ENCODE measurements at regions not wholly inside any gene's neighbourhood (a gene's known extent, or its start where the extent isn't known, plus 50 kb on each side); places are given as distances from the start of the nearest gene placed in this dataset.

DNA sequence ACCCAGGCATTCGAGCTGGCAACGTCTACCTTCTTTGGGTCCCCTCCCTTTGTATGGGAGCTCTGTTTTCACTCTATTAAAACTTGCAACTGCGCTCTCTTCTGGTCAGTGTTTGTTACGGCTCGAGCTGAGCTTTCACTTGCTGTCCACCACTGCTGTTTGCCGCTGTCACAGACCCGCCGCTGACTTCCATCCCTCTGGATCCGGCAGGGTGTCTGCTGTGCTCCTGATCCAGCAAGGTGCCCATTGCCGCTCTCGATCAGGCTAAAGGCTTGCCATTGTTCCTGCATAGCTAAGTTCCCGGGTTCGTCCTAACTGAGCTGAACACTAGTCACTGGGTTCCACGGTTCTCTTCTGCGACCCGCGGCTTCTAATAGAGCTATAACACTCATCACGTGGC is 183.5 kb upstream of the GALNTL6 start:
- H3K36me3 ChIP-seq (ENCODE audit: control insufficient read depth in 1 of 2, insufficient read depth in 2 of 2, low read length in 2 of 2), result no peaks in the 10 kb centered on the region
- H3K9me2 ChIP-seq (ENCODE audit: insufficient read depth), result no peaks in the 10 kb centered on the region
- H3K9ac ChIP-seq (ENCODE audit: low read length), result no peak overlapping the region
- no TSS peak for BruUV-seq (replicated peaks)
- H3K4me1 ChIP-seq (ENCODE audit: control insufficient read depth in 1 of 2, insufficient read depth in 2 of 2, low read length in 2 of 2), result no peaks in the 10 kb centered on the region
- RAD21 ChIA-PET (ENCODE audit: low non-redundant PET in 1 of 2, low total read pairs in 2 of 2, uncharacterized antibody in 2 of 2, unreplicated experiment in 2 of 2), result no interaction called here
- DNase-seq (ENCODE audit: low read depth, low spot score) (no peak), ATAC-seq (no peak)
- intact Hi-C loops (cut with micrococcal nuclease), result no loop called here
- H3K27me3 ChIP-seq (ENCODE audit: insufficient read depth, low read length), result no peaks in the 10 kb centered on the region
- H3K4me3 ChIP-seq (replicated peaks in 1 of 2; ENCODE audit: low read depth in 1 of 2, low read length in 2 of 2), result no peak overlapping the region
- TF ChIP-seq SRF (IDR thresholded peaks at IDR 0.05; ENCODE audit: low read depth) (no peak), ELF1 (IDR thresholded peaks at IDR 0.05; ENCODE audit: borderline replicate concordance, low read depth) (no peak), RAD21 (IDR thresholded peaks at IDR 0.05; ENCODE audit: low read depth) (no peak), CBX3 (IDR thresholded peaks at IDR 0.05; ENCODE audit: low read depth) (no peak), SP1 (IDR thresholded peaks at IDR 0.05; ENCODE audit: low read depth) (no peak), EGR1 (IDR thresholded peaks at IDR 0.05; ENCODE audit: low read depth) (no peak), POLR2A (IDR thresholded peaks at IDR 0.05; ENCODE audit: borderline replicate concordance, extremely low read depth, insufficient read depth, insufficient read length) (no peak), SIN3A (IDR thresholded peaks at IDR 0.05; ENCODE audit: low read depth) (no peak), YY1 (IDR thresholded peaks at IDR 0.05; ENCODE audit: extremely low read depth, insufficient replicate concordance, low read depth, low read length) (no peak)
- TF ChIP-seq, protein P1, sequence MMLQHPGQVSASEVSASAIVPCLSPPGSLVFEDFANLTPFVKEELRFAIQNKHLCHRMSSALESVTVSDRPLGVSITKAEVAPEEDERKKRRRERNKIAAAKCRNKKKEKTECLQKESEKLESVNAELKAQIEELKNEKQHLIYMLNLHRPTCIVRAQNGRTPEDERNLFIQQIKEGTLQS (IDR thresholded peaks at IDR 0.05), result no peak
- TF ChIP-seq, protein P2, sequence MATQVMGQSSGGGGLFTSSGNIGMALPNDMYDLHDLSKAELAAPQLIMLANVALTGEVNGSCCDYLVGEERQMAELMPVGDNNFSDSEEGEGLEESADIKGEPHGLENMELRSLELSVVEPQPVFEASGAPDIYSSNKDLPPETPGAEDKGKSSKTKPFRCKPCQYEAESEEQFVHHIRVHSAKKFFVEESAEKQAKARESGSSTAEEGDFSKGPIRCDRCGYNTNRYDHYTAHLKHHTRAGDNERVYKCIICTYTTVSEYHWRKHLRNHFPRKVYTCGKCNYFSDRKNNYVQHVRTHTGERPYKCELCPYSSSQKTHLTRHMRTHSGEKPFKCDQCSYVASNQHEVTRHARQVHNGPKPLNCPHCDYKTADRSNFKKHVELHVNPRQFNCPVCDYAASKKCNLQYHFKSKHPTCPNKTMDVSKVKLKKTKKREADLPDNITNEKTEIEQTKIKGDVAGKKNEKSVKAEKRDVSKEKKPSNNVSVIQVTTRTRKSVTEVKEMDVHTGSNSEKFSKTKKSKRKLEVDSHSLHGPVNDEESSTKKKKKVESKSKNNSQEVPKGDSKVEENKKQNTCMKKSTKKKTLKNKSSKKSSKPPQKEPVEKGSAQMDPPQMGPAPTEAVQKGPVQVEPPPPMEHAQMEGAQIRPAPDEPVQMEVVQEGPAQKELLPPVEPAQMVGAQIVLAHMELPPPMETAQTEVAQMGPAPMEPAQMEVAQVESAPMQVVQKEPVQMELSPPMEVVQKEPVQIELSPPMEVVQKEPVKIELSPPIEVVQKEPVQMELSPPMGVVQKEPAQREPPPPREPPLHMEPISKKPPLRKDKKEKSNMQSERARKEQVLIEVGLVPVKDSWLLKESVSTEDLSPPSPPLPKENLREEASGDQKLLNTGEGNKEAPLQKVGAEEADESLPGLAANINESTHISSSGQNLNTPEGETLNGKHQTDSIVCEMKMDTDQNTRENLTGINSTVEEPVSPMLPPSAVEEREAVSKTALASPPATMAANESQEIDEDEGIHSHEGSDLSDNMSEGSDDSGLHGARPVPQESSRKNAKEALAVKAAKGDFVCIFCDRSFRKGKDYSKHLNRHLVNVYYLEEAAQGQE (IDR thresholded peaks at IDR 0.05; ENCODE audit: low read depth), result no peak
- TF ChIP-seq, protein P3, sequence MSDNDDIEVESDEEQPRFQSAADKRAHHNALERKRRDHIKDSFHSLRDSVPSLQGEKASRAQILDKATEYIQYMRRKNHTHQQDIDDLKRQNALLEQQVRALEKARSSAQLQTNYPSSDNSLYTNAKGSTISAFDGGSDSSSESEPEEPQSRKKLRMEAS (IDR thresholded peaks at IDR 0.05), result no peak
- no peak overlapping the region for H3K4me2 ChIP-seq (ENCODE audit: low read length)
- POLR2A ChIA-PET, result no interaction called here
- no peaks in the 10 kb centered on the region for H4K20me1 ChIP-seq (ENCODE audit: insufficient read depth)
- no peaks in the 10 kb centered on the region for H3K9me3 ChIP-seq (ENCODE audit: control insufficient read depth in 1 of 2, insufficient read depth in 1 of 2, low read depth in 1 of 2, low read length in 2 of 2)
- H3K27ac ChIP-seq (ENCODE audit: low read depth, low read length), result no peak overlapping the region
- CTCF ChIA-PET, result interaction anchor here (0.8 to 1.3 kb wide), 4 partner anchors 9 to 1370 kb away, joined by 3 to 4 read pairs (median 4); no protein-coding TSS in a partner anchor
- H3K79me2 ChIP-seq (ENCODE audit: insufficient read depth, low read length), result no peaks in the 10 kb centered on the region
- no peak overlapping the region for H2AFZ ChIP-seq (ENCODE audit: low read depth, low read length, poor library complexity, severe bottlenecking)
